HG02642 (cell line): ENCODE measurements at regions not wholly inside any gene's neighbourhood (a gene's known extent, or its start where the extent isn't known, plus 50 kb on each side); places are given as distances from the start of the nearest gene placed in this dataset.

Experiments
- ATAC-seq: cut with Tn5 transposase; IDR thresholded peaks from one replicate; pipeline ENCODE4 v1.9.1; 2021; ENCODE audit warnings: mild to moderate bottlenecking; ENCODE audit not compliant: unreplicated experiment, poor library complexity

DNA sequence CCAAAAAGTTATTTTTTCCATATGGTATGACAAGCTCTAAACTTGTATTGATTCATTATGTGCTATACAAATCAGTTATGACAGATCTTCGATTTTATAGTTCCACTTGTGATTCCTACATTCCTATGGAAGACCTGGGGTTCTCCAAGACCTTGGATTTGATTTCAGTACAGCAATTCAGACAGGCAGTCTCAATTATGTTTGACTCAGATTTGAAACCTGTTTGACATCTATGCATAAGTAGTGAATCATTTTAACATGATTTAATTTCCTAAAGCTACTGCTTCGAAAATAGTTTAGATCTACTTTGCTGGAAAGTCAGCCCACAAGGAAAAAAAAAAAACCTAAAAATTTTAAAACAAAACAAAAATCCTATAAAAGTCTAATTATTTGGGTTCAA, 820.4 kb downstream of the LUZP2 start:
- ATAC-seq: no peak

DNA sequence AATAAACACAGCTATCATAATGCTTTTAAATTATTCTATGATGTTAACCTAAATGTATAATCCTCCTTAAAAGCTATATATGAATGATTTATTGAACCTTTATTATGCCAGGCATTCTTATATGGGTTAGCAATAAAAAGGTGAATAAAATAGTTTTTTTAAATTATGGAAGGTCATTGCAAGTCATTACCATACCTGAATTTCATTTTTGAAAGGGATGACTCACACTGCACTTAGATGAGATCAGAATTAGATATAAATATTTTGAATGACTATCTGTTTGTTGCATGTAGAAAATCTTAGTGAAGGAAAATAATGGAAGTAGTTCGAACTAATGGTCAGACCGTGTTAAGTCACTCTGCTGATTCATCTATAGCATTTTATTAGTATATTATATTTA, 822.3 kb downstream of the LUZP2 start:
- no peak for ATAC-seq

DNA sequence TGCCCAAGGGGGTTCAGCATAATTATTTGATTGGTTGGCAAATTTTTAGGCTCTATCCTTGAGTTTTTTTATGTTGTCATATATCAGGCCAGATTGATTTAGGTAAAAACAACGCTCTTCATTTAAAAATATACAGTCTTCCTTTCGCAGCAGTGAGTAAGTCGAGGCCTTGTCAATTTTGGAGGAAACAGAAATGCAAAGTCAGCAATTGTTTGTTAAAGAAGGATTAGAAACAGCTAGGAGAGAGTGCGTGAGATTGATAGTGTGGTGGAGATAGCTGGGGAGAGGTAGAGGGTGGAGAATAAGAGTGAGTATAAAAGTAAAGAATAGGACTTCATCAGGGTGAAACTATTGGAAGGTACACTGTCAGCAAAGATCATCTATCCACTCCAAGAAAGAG, 830.8 kb downstream of the LUZP2 start:
- ATAC-seq: no peak

DNA sequence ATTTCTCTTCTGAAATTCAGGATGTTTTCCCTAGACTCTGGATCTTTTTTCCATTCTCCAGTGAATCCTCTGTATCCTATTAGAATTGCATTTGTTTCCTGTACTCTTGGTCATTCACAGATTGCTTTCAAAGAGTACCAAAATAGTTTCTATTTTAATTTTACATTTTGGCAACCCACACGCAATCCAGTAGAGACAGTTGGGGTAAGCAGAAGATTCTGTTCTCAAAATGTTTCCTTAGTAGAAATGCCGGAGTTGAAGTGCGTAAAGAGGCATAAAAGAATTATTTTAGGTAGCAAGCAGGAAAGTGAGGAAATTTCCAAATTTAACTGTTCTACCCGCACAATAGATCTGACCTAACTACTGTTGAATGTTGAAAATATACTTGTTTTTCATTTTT, 842.4 kb downstream of the LUZP2 start:
- ATAC-seq: no peak

DNA sequence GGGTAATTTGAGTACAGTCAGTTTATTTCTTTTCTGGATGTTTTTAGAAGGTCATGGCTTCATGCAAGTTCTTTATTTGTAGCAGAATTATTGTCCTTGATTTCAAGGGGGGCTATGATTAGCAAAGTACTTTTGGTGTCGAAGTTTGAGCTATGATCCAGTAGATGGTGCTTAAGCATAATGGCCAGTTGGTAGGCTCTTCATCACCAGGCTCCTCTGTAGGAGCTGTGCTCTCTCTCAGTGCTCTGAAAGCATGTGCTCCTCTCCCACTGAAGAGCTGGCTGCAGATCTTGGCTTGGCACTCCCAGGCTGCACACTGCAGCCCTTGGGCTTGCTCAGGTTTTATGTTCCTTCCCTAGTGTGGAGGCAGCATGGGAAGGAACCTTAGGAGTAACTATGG, 852.7 kb downstream of the LUZP2 start:
- no peak for ATAC-seq

DNA sequence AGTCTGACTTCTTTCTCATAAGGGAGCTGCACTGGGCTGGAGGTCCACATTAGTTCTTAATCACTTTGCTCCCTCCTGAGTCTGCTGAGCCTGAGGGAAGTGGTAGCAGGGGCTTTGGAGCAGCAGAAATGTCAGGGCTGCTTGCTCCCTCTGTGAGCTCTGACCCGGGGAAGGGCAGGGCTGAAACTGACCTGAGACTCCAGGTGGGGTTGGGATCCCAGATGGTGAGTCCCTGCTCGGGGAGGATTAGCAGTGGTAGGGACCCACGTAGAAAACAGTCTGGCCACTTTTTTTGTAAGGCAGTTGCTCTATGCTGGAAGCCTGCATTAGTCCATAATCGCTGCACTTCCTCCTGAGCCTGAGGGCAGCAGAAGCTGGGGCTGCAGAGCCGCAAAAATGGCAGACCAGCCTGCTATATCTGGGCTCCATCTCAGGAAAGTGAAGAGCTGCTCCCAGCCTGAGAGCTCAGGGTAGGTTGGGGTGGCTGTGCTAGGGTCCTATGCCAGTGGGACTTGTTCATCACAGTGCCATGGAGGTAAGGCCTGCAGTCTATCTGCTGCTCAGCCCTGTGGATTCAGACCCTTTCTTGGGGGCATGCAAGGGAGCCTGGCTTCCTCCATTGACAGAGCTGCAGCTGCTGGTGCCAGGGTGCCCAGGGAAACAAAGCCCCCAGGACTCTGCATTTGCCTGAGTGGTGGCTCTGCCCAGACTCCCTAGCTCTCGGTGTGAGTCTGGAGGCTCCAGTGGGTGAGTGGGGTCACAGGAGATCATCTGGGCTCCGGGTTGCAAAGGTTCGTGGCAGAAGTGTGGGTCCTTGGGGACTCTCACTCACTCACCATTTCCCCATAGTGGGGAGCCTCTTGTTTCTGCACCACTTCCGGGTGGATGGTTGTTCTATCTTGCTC, 854.3 kb downstream of the LUZP2 start:
- ATAC-seq: no peak

DNA sequence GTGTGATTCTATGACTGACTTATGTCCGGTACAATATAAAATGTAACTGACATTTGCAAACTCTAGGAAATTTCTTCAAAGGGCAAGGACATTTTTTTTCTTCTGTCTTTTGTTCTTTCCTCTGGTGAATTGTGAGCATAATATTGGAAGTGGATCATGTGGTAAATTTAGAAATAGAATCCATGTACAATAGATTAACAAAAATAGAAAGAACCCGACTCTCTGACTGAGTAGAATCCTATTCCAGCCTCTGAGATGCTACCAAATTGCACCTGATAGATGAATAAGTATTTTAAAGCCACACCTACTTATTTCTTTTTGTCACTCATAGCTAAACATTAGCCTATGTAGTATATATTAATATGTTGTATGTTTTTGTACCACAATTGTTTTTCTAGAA, 860.3 kb downstream of the LUZP2 start:
- ATAC-seq: no peak

DNA sequence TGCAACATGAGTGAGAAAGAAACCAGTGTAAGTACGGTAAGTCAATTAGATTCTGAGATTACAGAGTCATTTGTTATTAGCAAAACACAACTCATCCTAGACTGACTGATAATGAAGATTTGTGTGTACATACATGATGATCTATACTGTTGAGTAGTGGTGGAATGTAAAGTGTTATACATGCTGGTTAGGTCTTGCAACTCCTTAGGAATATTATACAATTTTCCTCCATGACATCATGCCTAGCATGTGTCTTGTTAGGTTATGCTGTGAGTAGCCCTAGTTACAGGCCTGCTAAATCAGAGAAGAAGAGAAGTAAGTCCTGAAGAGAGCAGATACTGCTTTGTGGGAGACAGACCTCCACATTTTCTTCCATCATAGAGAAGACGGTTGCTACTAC, 880.6 kb downstream of the LUZP2 start:
- no peak for ATAC-seq

DNA sequence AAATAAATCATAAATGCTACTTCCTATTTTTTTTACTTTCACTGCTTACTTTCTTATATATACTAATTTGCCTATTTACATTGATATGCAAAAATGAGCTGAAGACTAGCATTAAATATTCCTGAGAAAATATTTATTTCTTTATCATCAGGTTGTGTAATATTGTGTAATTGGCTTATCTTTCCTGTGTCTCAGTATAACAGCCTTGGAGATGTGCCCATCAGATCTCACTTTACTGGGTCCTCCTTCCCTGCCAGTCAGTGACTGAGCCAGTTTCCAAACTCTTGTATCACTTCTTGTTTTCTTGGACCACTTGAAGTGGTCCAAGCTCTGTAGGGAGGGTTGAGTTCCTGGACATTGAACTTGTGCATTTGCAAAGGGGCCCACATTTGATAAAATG, 900.0 kb downstream of the LUZP2 start:
- no peak for ATAC-seq

DNA sequence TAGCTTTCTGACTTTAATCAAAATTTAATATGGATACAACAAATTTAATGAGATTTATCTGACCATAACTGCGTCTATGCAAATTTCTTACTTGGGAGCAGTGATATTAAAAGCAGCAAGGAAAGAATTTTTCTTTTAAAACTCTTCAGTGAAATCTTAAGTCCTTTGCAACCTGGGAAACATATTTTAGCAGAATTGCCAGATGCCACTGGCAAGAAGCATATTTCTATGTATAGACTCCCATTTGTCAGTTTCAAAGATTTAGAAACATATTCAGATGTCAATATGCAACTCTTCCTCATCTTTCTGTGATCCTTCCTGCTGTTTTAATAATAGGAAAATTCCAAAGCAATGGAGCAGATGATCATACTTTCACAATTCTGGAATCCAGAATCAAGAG, 911.3 kb downstream of the LUZP2 start:
- no peak for ATAC-seq

DNA sequence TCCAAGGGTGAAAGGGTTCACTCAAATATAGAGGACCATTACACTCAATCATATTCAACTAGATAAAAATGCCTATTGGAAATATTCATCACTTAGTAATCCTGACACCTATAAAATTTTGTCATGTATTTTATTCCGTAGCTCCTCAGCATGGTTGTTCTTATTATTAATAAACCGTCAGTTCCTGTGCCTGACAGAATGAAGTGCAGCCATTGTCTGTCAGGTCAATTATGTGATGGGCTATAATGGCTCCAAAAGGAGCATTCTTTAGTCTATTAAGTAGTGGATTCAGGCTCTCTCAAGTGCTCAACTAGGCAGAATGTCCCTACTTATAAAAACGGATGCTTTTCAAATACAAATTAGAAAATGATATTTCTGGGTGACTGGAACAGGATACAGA, 916.1 kb upstream of the ANO3 start:
- ATAC-seq: no peak

DNA sequence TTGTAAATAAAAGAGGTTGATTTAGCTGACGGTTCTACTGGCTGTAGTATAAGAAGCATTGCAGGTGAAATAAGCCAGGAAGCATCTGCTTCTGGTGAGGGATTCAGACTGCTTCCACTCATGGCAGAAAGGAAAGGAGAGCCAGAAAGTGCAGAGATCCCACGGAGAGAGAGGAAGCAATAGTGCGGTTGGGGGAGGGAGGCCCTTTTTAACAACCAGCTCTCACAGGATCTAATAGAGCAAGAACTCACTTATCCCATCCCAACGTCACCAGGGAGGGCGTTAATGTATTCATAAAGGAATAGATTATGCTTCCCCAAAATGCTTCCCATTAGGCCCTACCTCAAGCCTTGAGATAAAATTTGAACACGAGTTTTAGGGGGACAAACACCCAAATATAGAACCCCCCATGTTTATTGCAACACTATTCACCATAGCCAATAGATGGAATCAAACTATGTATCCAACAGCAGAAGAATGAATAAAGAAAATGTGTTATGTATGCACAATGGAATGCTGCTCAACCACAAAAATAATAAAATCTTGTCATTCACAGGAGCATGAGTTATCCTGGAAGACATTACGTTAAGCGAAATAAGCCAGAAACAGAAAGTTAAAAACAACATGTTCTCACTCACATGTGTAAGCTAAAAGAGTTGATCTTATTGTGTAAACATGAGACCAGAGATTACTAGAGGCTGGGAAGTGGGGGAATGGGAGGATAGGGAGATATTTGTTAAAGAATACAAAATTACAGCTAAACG, 908.3 kb upstream of the ANO3 start:
- ATAC-seq: no peak

DNA sequence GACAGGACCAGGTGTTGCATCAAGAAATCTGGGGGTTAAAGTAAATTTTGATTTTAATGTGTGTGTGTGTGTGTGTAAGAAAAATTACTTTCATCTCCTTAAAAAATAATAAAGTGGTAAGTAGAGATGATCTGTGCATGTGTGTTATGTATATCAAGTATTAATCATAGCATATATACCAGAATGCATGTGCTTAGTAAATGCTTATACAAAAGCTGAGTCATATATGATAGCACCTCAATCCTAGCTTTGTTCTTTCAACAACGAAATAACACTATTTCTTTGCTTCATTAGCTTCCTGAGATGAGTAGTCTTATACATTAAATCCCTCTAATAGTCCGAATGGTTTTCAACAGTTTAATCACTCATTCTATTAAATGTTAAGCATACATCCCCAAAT, 899.6 kb upstream of the ANO3 start:
- ATAC-seq: no peak

DNA sequence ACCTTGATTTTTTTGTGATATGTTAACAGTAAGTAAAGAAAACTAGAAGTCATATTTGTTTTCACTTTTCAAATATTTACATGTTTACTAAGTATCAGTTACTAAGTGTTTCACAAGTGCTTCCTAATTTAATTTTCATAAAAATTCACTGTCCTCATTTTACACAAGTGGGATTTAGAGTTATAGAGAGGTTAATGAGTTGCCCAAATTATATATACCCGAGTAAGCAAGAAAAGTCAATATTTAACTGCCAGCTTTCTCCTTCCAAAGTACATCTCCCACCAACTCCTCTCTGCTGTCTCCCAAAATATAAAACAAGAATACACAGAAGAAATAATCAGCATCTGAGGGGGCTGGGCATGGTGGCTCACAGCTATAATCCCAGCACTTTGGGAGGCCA, 896.7 kb upstream of the ANO3 start:
- ATAC-seq: no peak

DNA sequence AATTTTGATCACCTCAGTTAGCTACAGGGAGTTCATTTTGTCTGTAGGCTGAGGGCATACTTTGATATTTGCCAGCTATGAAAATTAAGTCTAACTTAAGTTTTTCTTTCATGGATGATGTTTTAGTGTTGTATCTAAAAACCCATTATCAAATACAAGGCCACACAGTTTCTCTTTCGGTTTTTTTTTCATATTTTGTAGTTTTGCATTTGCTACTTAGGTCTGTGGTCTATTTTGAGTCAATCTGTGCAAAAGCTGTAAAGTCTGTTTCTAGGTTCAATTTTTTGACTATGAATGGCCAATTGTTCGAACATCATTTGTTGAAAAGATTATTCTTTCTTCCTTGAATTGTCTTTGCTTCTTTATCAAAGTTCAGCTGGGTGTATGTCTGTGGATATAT, 895.6 kb upstream of the ANO3 start:
- no peak for ATAC-seq

DNA sequence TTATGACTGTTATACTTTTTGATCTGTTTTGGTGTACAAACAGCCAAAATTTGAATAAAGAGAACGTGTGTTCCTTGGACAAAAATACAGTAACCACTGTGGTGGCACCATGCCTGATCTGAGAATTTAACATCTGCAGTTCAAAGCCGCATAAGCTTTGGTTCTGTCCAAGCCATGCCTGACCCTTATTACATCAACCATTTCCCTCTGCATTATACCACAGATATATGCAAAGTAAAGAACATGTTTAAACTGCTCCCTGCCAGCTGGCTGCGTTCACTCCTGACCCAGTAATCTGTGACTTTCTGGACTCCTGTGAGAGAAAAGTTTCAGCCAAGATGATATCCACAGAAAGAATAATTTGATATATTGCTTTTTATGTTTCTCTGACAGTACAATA, 890.5 kb upstream of the ANO3 start:
- ATAC-seq: no peak

DNA sequence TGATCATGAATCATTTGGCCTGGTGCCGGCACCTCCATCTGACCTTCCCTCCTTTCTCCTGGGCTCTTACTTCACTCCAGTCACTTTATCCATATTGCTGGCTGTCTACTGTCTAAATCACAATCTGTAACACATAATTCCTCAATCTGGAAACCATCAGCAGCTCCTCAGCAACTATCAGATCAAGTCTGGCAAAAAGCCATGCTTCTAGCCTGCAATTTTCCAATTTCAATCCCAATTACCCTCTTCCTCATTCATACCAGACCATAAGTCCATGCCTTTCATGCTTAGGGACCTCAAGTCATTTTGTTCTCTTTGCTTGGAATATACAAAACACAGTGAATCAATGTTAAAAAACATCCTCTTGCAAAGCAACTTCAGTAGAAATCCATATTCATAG, 882.8 kb upstream of the ANO3 start:
- ATAC-seq: no peak

DNA sequence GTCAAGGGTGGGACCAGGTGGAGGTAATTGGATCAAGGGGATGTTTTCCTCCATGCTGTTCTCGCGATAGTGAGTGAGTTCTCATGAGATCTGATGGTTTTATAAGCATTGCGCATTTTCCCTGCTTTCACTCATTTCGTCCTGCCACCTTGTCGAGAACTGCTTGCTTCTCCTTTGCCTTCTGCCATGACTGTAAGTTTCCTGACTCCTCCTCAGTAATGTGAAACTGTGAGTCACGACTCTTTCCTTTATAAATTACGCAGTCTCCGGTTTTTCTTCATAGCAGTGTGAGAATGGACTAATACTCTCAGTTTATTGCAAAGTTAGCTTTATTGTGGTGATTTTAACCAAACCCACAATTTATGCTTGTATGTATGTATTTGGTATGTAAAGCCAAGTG, 878.5 kb upstream of the ANO3 start:
- no peak for ATAC-seq

DNA sequence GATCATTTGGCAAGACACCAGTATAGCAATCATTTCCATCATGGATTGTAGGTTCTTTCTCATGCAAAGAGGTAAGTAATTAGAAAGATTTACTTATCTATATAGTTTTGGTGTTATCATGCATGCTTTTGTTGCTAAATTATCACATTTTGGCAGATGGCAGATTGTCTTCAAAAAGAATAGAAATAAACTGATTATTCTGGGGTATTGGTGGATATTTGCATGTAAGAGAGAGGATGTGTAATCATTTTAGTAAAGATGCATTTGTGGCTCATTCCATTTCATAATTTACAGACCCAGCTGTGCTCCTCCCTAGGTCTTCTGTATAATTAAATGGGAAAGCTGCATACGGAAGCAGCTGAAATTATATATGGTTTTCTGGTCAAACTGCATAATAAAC, 875.7 kb upstream of the ANO3 start:
- no peak for ATAC-seq

DNA sequence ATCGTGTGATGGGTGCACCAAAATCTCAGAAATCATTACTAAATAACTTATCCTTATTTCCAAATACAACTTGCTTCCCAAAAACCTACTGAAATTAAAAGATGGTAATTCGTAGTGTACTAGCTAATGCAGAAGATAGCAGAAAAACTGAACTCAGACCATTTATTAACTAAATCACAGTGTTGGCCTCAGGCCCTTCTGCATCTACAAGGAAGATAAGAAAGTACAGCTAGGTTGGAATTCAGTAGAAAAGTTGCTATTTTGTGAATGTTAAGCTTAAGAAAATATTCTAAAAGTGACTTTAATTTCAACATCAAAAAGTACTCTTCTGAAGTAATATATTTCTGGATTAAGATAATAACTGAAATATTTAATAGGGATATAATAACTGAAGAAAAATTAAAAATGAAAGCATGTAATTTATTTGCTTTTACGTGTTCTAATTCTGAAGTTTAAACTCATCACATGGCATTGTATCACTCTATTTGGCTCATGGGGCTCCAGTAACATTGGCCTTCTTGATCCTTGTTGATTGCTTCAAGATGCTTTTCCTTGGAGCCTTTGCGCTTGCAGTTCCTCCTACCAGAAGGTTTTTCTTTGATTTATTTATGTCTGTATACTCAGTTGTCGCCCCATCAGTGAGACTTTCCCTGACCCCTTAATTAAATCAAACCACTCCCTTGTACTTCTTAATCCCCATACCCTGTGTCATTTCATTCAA, 847.9 kb upstream of the ANO3 start:
- ATAC-seq: no peak

DNA sequence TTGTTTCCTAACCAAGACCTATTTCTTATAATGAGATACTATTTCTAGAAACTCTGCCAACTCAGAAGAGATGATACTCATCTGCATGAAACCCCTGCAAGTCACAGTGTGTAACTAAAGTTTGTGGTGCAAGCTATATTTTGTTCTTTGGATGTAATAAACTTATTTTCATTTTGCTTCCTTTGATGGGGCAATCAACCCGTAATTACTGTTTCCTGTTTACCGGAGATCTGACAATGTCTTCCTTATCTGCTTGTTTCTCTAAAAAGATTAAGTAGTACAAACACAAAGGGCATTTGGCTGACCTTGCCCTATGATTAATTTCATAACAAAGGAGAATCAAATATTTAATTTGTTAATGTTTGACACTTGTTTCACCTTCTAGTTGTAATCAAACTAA, 846.6 kb upstream of the ANO3 start:
- no peak for ATAC-seq
